Suprapubic skin (tissue), 4 donors: ENCODE measurements at regions not wholly inside any gene's neighbourhood (a gene's known extent, or its start where the extent isn't known, plus 50 kb on each side); places are given as distances from the start of the nearest gene placed in this dataset.
"Not testable (repeated sequence)": the region's sequence is repeated elsewhere in the genome, so short reads cannot be mapped to it uniquely, and the experiment has no call there.

ENCODE experiments used
- DNase-seq, 2 donors: peaks; one replicate each; pipeline ENCODE4 v3.0.0-alpha.2; 2019; ENCODE audit warnings: low spot score in 2 of 2
- H3K27ac ChIP-seq: fragments of 200-600 bp; sonication (generic); one replicate; pipeline ENCODE4 v1.5.1; 2019
- H3K27me3 ChIP-seq: fragments of 200-600 bp; sonication (generic); one replicate; pipeline ENCODE4 v1.5.1; 2019
- H3K36me3 ChIP-seq: fragments of 200-600 bp; sonication (generic); one replicate; pipeline ENCODE4 v1.5.1; 2019
- H3K4me1 ChIP-seq: fragments of 200-600 bp; sonication (generic); one replicate; pipeline ENCODE4 v1.5.1; 2019
- H3K4me3 ChIP-seq: fragments of 200-600 bp; sonication (generic); one replicate; pipeline ENCODE4 v1.5.1; 2019; ENCODE audit warnings: mild to moderate bottlenecking
- H3K9me3 ChIP-seq: fragments of 200-600 bp; sonication (generic); one replicate; pipeline ENCODE4 v1.5.1; 2019
- CTCF ChIP-seq, 2 donors: fragments of 200-600 bp in 1 of 2; fragments of 450-650 bp in 1 of 2; sonication (generic) in 1 of 2; IDR thresholded peaks; one replicate each; pipeline ENCODE4 v1.5.1; 2016 to 2019; ENCODE audit warnings: antibody characterized with exemption in 2 of 2, mild to moderate bottlenecking in 1 of 2, moderate library complexity in 1 of 2
- EP300 ChIP-seq: sonication (generic); formaldehyde crosslinking; IDR thresholded peaks from one replicate; pipeline ENCODE4 v1.6.1; 2017; ENCODE audit warnings: antibody characterized with exemption
- POLR2A ChIP-seq, 2 donors: fragments of 450-650 bp; IDR thresholded peaks; one replicate each; pipeline ENCODE4 v1.6.1; 2017; ENCODE audit warnings: antibody characterized with exemption in 2 of 2, mild to moderate bottlenecking in 2 of 2, moderate library complexity in 2 of 2
- POLR2AphosphoS5 ChIP-seq, 3 donors: sonication (generic); formaldehyde crosslinking; IDR thresholded peaks; one replicate each; pipeline ENCODE4 v1.6.1; 2017; ENCODE audit warnings: antibody characterized with exemption in 3 of 3
- WGBS: methylation state at CpG from one replicate; pipeline ENCODE4 v1.1.5; 2018; 5-methylcytosine and 5-hydroxymethylcytosine counted together

GRCh38 chr20:52033313-52033712 is 158.3 kb downstream of the ZFP64 start:
- TF ChIP-seq EP300: no peak
- TF ChIP-seq POLR2AphosphoS5 (IDR thresholded peaks at IDR 0.05): no peak
- TF ChIP-seq POLR2A (IDR thresholded peaks at IDR 0.05): no peak
- no peak for TF ChIP-seq CTCF (IDR thresholded peaks at IDR 0.05)
- no peaks in the 10 kb centered on the region for H3K27me3 ChIP-seq
- no peak for DNase-seq
- H3K4me3 ChIP-seq: no peak overlapping the region
- no peak overlapping the region for H3K27ac ChIP-seq
- 77% methylated on average over 5 of the region's 5 CpGs for WGBS
- H3K36me3 ChIP-seq: no peaks in the 10 kb centered on the region
- H3K4me1 ChIP-seq: no peaks in the 10 kb centered on the region
- H3K9me3 ChIP-seq: no peaks in the 10 kb centered on the region

GRCh38 chr20:52032304-52032683 is 159.3 kb downstream of the ZFP64 start:
- not testable (repeated sequence) for H3K36me3 ChIP-seq, H3K27me3 ChIP-seq, DNase-seq, H3K4me3 ChIP-seq, H3K27ac ChIP-seq, H3K9me3 ChIP-seq, H3K4me1 ChIP-seq
- 98% methylated on average over 7 of the region's 7 CpGs for WGBS

- 50% methylated on average over 14 of the region's 14 CpGs for WGBS
- H3K27ac ChIP-seq: no peak overlapping the region
These were observed 159.8 kb downstream of the ZFP64 start for GRCh38 chr20:52031563-52032303.

GRCh38 chr20:52031206-52031562 is 160.4 kb downstream of the ZFP64 start:
- Histone ChIP-seq H3K4me1 (no peaks in the 10 kb centered on the region), H3K4me3 (no peak overlapping the region), H3K36me3 (no peaks in the 10 kb centered on the region), H3K9me3 (no peaks in the 10 kb centered on the region), H3K27me3 (no peaks in the 10 kb centered on the region), H3K27ac (no peak overlapping the region)
- TF ChIP-seq POLR2AphosphoS5 (IDR thresholded peaks at IDR 0.05) (no peak), POLR2A (IDR thresholded peaks at IDR 0.05) (no peak), EP300 (no peak), CTCF (IDR thresholded peaks at IDR 0.05) (no peak)
- no peak for DNase-seq
- WGBS: 67% methylated on average over 2 of the region's 2 CpGs

More at GRCh38 chr20:52031563-52032303, 159.8 kb downstream of the ZFP64 start:
- TF ChIP-seq CTCF (IDR thresholded peaks at IDR 0.05) (no peak), EP300 (no peak), POLR2AphosphoS5 (IDR thresholded peaks at IDR 0.05) (no peak), POLR2A (IDR thresholded peaks at IDR 0.05) (no peak)
- no peak for DNase-seq
- Histone ChIP-seq H3K36me3 (no peaks in the 10 kb centered on the region), H3K4me3 (no peak overlapping the region), H3K4me1 (no peaks in the 10 kb centered on the region), H3K27me3 (no peaks in the 10 kb centered on the region), H3K9me3 (no peaks in the 10 kb centered on the region)

- not testable (repeated sequence) for DNase-seq, H3K27me3 ChIP-seq, H3K4me1 ChIP-seq, H3K27ac ChIP-seq, H3K4me3 ChIP-seq, H3K36me3 ChIP-seq, H3K9me3 ChIP-seq
- WGBS: 96% methylated on average over 2 of the region's 2 CpGs
These were observed 162.4 kb downstream of the ZFP64 start for GRCh38 chr20:52029129-52029528.

- no peak overlapping the region for H3K27ac ChIP-seq
These were observed 165.6 kb downstream of the ZFP64 start for GRCh38 chr20:52025938-52026337.

More at GRCh38 chr20:52025938-52026337, 165.6 kb downstream of the ZFP64 start:
- H3K36me3 ChIP-seq: no peaks in the 10 kb centered on the region
- DNase-seq: no peak
- H3K9me3 ChIP-seq: no peaks in the 10 kb centered on the region
- TF ChIP-seq EP300: no peak
- no peak for TF ChIP-seq POLR2AphosphoS5 (IDR thresholded peaks at IDR 0.05)
- no peak for TF ChIP-seq POLR2A (IDR thresholded peaks at IDR 0.05)
- TF ChIP-seq CTCF (IDR thresholded peaks at IDR 0.05): no peak
- H3K4me1 ChIP-seq: no peaks in the 10 kb centered on the region
- no peaks in the 10 kb centered on the region for H3K27me3 ChIP-seq
- no peak overlapping the region for H3K4me3 ChIP-seq
- 63% methylated on average over 3 of the region's 3 CpGs for WGBS
